Astrocyte (in vitro differentiated cells and primary cell): ENCODE measurements at regions not wholly inside any gene's neighbourhood (a gene's known extent, or its start where the extent isn't known, plus 50 kb on each side); places are given as distances from the start of the nearest gene placed in this dataset.

ENCODE experiments used
- DNase-seq: peaks from one replicate; pipeline ENCODE4 v3.0.0-alpha.2; 2010; ENCODE audit warnings: low read depth
- FAIRE-seq: peaks from 2 replicates; lab custom pipeline; 2011; peaks lifted over from hg19 to GRCh38; lab: Jason Lieb, UNC
- H2AFZ ChIP-seq: 2 replicates; pipeline ENCODE4 v1.6.0; 2012; ENCODE audit warnings: low read depth, low read length, inconsistent platforms
- H3K27ac ChIP-seq: 2 replicates; pipeline ENCODE4 v1.5.1; 2011; ENCODE audit warnings: low read depth, low read length, inconsistent platforms
- H3K27me3 ChIP-seq: 2 replicates; pipeline ENCODE4 v1.6.0; 2011; ENCODE audit warnings: low read length, inconsistent platforms; ENCODE audit not compliant: insufficient read depth
- H3K36me3 ChIP-seq: 2 replicates; pipeline ENCODE4 v1.5.1; 2011; ENCODE audit warnings: low read length, inconsistent platforms; ENCODE audit not compliant: insufficient read depth
- H3K4me1 ChIP-seq: 2 replicates; pipeline ENCODE4 v1.5.1; 2011; ENCODE audit warnings: low read length, inconsistent platforms; ENCODE audit not compliant: insufficient read depth
- H3K4me2 ChIP-seq: 2 replicates; pipeline ENCODE4 v1.6.0; 2012; ENCODE audit warnings: low read length, inconsistent platforms
- H3K4me3 ChIP-seq: 2 replicates; pipeline ENCODE4 v1.5.1; 2011; ENCODE audit warnings: low read depth, mild to moderate bottlenecking, low read length, inconsistent platforms; ENCODE audit not compliant: insufficient read depth
- H3K79me2 ChIP-seq: 2 replicates; pipeline ENCODE4 v1.6.0; 2012; ENCODE audit warnings: mild to moderate bottlenecking, low read length, inconsistent platforms; ENCODE audit not compliant: insufficient read depth
- H3K9ac ChIP-seq: 2 replicates; pipeline ENCODE4 v1.6.0; 2012; ENCODE audit warnings: mild to moderate bottlenecking, low read length, inconsistent platforms
- H3K9me3 ChIP-seq: 2 replicates; pipeline ENCODE4 v1.5.1; 2012; ENCODE audit warnings: low read depth, mild to moderate bottlenecking, low read length, inconsistent platforms; ENCODE audit not compliant: insufficient read depth
- H4K20me1 ChIP-seq: 2 replicates; pipeline ENCODE4 v1.6.0; 2012; ENCODE audit warnings: low read length, inconsistent platforms; ENCODE audit not compliant: insufficient read depth
- H3K27ac Mint-ChIP-seq: one replicate; pipeline ENCODE4 v1.8.0; 2021; ENCODE audit warnings: mild to moderate bottlenecking, mixed read lengths; ENCODE audit not compliant: unreplicated experiment
- H3K27me3 Mint-ChIP-seq: one replicate; pipeline ENCODE4 v1.8.0; 2021; ENCODE audit warnings: low read depth, mixed read lengths; ENCODE audit not compliant: unreplicated experiment
- H3K36me3 Mint-ChIP-seq: one replicate; pipeline ENCODE4 v1.8.0; 2021; ENCODE audit warnings: low read depth, mixed read lengths; ENCODE audit not compliant: unreplicated experiment
- H3K4me1 Mint-ChIP-seq: one replicate; pipeline ENCODE4 v1.8.0; 2021; ENCODE audit warnings: low read depth, mixed read lengths; ENCODE audit not compliant: unreplicated experiment
- H3K4me3 Mint-ChIP-seq: one replicate; pipeline ENCODE4 v1.8.0; 2021; ENCODE audit warnings: mild to moderate bottlenecking, moderate library complexity, mixed read lengths; ENCODE audit not compliant: unreplicated experiment
- H3K9me3 Mint-ChIP-seq: one replicate; pipeline ENCODE4 v1.8.0; 2021; ENCODE audit warnings: mild to moderate bottlenecking, mixed read lengths; ENCODE audit not compliant: unreplicated experiment
- EZH2 ChIP-seq: IDR thresholded peaks from 2 replicates; pipeline ENCODE4 v1.6.1; 2012; ENCODE audit warnings: mild to moderate bottlenecking, low read length, inconsistent platforms; ENCODE audit not compliant: insufficient read depth
- TF ChIP-seq, protein P1 (sequence below): IDR thresholded peaks from 2 replicates; pipeline ENCODE4 v1.5.1; 2011; ENCODE audit warnings: low read depth, mild to moderate bottlenecking, inconsistent platforms, low read length, moderate library complexity; ENCODE audit not compliant: insufficient read depth

DNA sequence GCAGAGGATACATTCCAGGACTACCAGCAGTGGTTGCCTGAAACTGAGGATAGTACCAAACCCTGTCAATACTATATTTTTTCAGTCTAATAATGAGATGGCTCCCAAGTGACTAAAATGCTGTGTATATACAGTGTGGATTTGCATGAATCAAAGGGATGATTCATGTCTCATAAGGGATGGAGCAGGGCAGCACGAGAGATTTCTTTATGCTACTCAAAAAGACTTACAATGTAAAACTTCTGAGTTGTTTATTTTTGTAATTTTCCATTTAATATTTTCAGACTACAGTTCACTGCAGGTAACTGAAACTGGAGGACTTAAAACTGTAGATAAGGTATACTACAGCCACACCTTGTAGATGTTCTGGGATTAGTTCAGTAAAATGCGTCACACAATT lies 674.7 kb upstream of the SALL1 start:
- no peak overlapping the region for H2AFZ ChIP-seq
- DNase-seq (no peak), FAIRE-seq (no peak)
- H3K36me3 ChIP-seq: no peaks in the 10 kb centered on the region
- H3K4me3 ChIP-seq: no peak overlapping the region
- no peaks in the 10 kb centered on the region for H3K4me1 ChIP-seq
- no peaks in the 10 kb centered on the region for H3K27me3 ChIP-seq
- no peaks in the 10 kb centered on the region for H3K79me2 ChIP-seq
- Mint-ChIP-seq H3K36me3 (no peaks in the 10 kb centered on the region), H3K4me1 (no peaks in the 10 kb centered on the region), H3K9me3 (peaks cover 4% of the 10 kb centered on the region), H3K27me3 (peaks cover 8% of the 10 kb centered on the region), H3K4me3 (no peak overlapping the region), H3K27ac (no peak overlapping the region)
- H3K9me3 ChIP-seq: no peaks in the 10 kb centered on the region
- H4K20me1 ChIP-seq: no peaks in the 10 kb centered on the region
- TF ChIP-seq, protein P1, sequence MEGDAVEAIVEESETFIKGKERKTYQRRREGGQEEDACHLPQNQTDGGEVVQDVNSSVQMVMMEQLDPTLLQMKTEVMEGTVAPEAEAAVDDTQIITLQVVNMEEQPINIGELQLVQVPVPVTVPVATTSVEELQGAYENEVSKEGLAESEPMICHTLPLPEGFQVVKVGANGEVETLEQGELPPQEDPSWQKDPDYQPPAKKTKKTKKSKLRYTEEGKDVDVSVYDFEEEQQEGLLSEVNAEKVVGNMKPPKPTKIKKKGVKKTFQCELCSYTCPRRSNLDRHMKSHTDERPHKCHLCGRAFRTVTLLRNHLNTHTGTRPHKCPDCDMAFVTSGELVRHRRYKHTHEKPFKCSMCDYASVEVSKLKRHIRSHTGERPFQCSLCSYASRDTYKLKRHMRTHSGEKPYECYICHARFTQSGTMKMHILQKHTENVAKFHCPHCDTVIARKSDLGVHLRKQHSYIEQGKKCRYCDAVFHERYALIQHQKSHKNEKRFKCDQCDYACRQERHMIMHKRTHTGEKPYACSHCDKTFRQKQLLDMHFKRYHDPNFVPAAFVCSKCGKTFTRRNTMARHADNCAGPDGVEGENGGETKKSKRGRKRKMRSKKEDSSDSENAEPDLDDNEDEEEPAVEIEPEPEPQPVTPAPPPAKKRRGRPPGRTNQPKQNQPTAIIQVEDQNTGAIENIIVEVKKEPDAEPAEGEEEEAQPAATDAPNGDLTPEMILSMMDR: no peak
- no peak for TF ChIP-seq EZH2
- no peak overlapping the region for H3K27ac ChIP-seq
- no peak overlapping the region for H3K4me2 ChIP-seq
- H3K9ac ChIP-seq: no peak overlapping the region

DNA sequence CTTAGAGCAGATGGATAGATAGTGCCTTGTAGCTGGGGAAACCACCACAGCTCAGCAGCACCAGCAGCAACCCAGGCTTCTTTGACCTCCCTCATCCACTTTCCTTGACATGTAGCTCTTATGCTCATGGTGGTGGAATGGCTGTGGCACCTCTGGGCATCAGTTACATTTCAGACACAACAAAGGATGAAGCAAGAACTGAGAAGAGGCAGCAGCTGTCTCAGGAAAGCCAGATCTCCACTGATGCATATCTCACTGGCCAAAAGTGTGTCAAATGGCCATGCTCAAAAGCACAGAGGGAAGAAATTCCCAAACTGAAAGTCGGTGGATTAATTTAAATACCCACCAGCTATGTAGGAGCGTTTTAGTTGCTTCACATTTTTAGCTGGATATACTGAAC lies 671.4 kb upstream of the SALL1 start:
- no peak overlapping the region for H3K27ac ChIP-seq
- TF ChIP-seq EZH2: no peak
- TF ChIP-seq, protein P1: no peak
- no peak overlapping the region for H3K27ac Mint-ChIP-seq
- H3K4me3 Mint-ChIP-seq: no peak overlapping the region
- no peaks in the 10 kb centered on the region for H3K36me3 Mint-ChIP-seq
- no peaks in the 10 kb centered on the region for H3K4me1 ChIP-seq
- DNase-seq (no peak), FAIRE-seq (no peak)
- no peaks in the 10 kb centered on the region for H3K9me3 Mint-ChIP-seq
- H3K4me1 Mint-ChIP-seq: no peaks in the 10 kb centered on the region
- no peaks in the 10 kb centered on the region for H4K20me1 ChIP-seq
- H3K4me2 ChIP-seq: no peak overlapping the region
- no peaks in the 10 kb centered on the region for H3K27me3 ChIP-seq
- H3K9me3 ChIP-seq: no peaks in the 10 kb centered on the region
- no peak overlapping the region for H3K9ac ChIP-seq
- H3K36me3 ChIP-seq: no peaks in the 10 kb centered on the region
- no peaks in the 10 kb centered on the region for H3K79me2 ChIP-seq
- H2AFZ ChIP-seq: no peak overlapping the region
- no peak overlapping the region for H3K4me3 ChIP-seq
- peaks cover 5% of the 10 kb centered on the region for H3K27me3 Mint-ChIP-seq

DNA sequence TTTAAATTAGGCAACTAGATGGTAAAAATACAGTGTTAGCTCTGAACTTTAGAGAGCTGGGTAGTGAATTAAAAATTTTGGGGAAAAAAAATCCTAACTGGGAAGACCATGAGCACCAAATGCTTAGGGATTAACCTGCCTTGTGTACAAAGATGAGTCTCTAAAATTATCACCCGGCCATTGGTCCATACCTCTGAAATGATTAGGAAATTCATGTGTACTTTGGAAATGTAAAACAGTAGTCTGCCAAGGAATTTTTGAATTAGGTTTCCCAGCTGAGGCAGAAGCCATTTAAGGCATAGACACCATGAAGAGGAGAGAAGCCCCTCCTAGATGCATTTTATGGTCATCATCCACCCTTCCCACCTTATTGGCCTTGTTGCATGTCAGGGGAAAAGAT lies 670.5 kb upstream of the SALL1 start:
- no peak for DNase-seq
- Mint-ChIP-seq H3K4me1 (no peaks in the 10 kb centered on the region), H3K4me3 (no peak overlapping the region), H3K36me3 (no peaks in the 10 kb centered on the region), H3K27me3 (peaks cover 5% of the 10 kb centered on the region), H3K27ac (no peak overlapping the region), H3K9me3 (no peaks in the 10 kb centered on the region)
- Histone ChIP-seq H3K4me3 (no peak overlapping the region), H3K79me2 (no peaks in the 10 kb centered on the region), H3K4me1 (no peaks in the 10 kb centered on the region), H3K36me3 (no peaks in the 10 kb centered on the region), H2AFZ (no peak overlapping the region), H4K20me1 (no peaks in the 10 kb centered on the region), H3K27ac (no peak overlapping the region), H3K9ac (no peak overlapping the region), H3K4me2 (no peak overlapping the region), H3K27me3 (no peaks in the 10 kb centered on the region), H3K9me3 (no peaks in the 10 kb centered on the region)
- no peak for FAIRE-seq
- TF ChIP-seq EZH2: no peak
- TF ChIP-seq, protein P1: no peak
